Lower lobe of right lung (tissue), 2 donors: ENCODE measurements at regions not wholly inside any gene's neighbourhood (a gene's known extent, or its start where the extent isn't known, plus 50 kb on each side); places are given as distances from the start of the nearest gene placed in this dataset.
"Not testable (repeated sequence)": the region's sequence is repeated elsewhere in the genome, so short reads cannot be mapped to it uniquely, and the experiment has no call there.

Experiments
- ATAC-seq, 2 donors: fragments of 200-7000 bp; cut with Tn5 transposase; one replicate each; pipeline ENCODE4 v1.9.1; 2020 to 2022; ENCODE audit warnings: mild to moderate bottlenecking in 2 of 2, moderate library complexity in 2 of 2
- DNase-seq: peaks from one replicate; pipeline ENCODE4 v3.0.0-alpha.2; 2020
- H3K27ac ChIP-seq: fragments of 200-600 bp; one replicate; pipeline ENCODE4 v1.8.0; 2022
- H3K27me3 ChIP-seq: fragments of 200-600 bp; one replicate; pipeline ENCODE4 v1.8.0; 2022; ENCODE audit warnings: low read depth
- H3K36me3 ChIP-seq: fragments of 200-600 bp; one replicate; pipeline ENCODE4 v1.8.0; 2022; ENCODE audit warnings: mild to moderate bottlenecking
- H3K4me1 ChIP-seq: fragments of 200-600 bp; one replicate; pipeline ENCODE4 v1.8.0; 2022
- H3K4me3 ChIP-seq: fragments of 200-600 bp; one replicate; pipeline ENCODE4 v1.8.0; 2022; ENCODE audit warnings: mild to moderate bottlenecking
- H3K9me3 ChIP-seq: fragments of 200-600 bp; one replicate; pipeline ENCODE4 v1.8.0; 2022
- CTCF ChIP-seq: fragments of 200-600 bp; IDR thresholded peaks from one replicate; pipeline ENCODE4 v1.8.0; 2022; ENCODE audit warnings: antibody characterized with exemption, mild to moderate bottlenecking
- intact Hi-C: fragments of 100-400 bp; cut with DNase I; formaldehyde crosslinking; loops from one replicate; pipeline ENCODE4 v1.11.0; 2022
- donor health status: DM: no; HTN: yes; CAD: no; lungs with severe emphysema.

- ATAC-seq, result no peak
- Histone ChIP-seq H3K9me3 (no peaks in the 10 kb centered on the region), H3K4me3 (no peak overlapping the region), H3K27me3 (no peaks in the 10 kb centered on the region), H3K4me1 (no peaks in the 10 kb centered on the region), H3K27ac (no peak overlapping the region), H3K36me3 (no peaks in the 10 kb centered on the region)
- intact Hi-C loops, result no loop called here
- DNase-seq, result no peak
- TF ChIP-seq CTCF, result no peak
Observed at GRCh38 chr6:18640754-18641153, 253.6 kb downstream of the RNF144B start.

GRCh38 chr6:18654821-18655220, 267.7 kb downstream of the RNF144B start:
- no peaks in the 10 kb centered on the region for H3K9me3 ChIP-seq
- H3K27me3 ChIP-seq, result no peaks in the 10 kb centered on the region
- no peak overlapping the region for H3K4me3 ChIP-seq
- intact Hi-C loops, result no loop called here
- DNase-seq (no peak), ATAC-seq (no peak)
- no peaks in the 10 kb centered on the region for H3K36me3 ChIP-seq
- no peaks in the 10 kb centered on the region for H3K4me1 ChIP-seq
- no peak for TF ChIP-seq CTCF
- H3K27ac ChIP-seq, result no peak overlapping the region

- intact Hi-C loops, result no loop called here
- ATAC-seq (no peak), DNase-seq (no peak)
- H3K4me3 ChIP-seq, result no peak overlapping the region
- H3K4me1 ChIP-seq, result no peaks in the 10 kb centered on the region
- H3K27me3 ChIP-seq, result no peaks in the 10 kb centered on the region
- H3K9me3 ChIP-seq, result no peaks in the 10 kb centered on the region
- no peaks in the 10 kb centered on the region for H3K36me3 ChIP-seq
- no peak overlapping the region for H3K27ac ChIP-seq
- TF ChIP-seq CTCF, result no peak
Observed at GRCh38 chr6:18656506-18656905, 269.4 kb downstream of the RNF144B start.

GRCh38 chr6:18659994-18660393, 272.8 kb downstream of the RNF144B start:
- H3K27ac ChIP-seq, ATAC-seq, DNase-seq, H3K36me3 ChIP-seq, H3K4me1 ChIP-seq, H3K9me3 ChIP-seq, intact Hi-C loops, H3K27me3 ChIP-seq, H3K4me3 ChIP-seq: not testable (repeated sequence)

- H3K9me3 ChIP-seq, result no peaks in the 10 kb centered on the region
- intact Hi-C loops, result no loop called here
- DNase-seq (no peak), ATAC-seq (no peak)
- no peaks in the 10 kb centered on the region for H3K27me3 ChIP-seq
- no peak for TF ChIP-seq CTCF
- H3K36me3 ChIP-seq, result no peaks in the 10 kb centered on the region
- no peak overlapping the region for H3K4me3 ChIP-seq
- no peaks in the 10 kb centered on the region for H3K4me1 ChIP-seq
- no peak overlapping the region for H3K27ac ChIP-seq
Observed at GRCh38 chr6:18663011-18663410, 275.9 kb downstream of the RNF144B start.

GRCh38 chr6:18664401-18664800, 277.3 kb downstream of the RNF144B start:
- ATAC-seq (no peak), DNase-seq (no peak)
- Histone ChIP-seq H3K9me3 (no peaks in the 10 kb centered on the region), H3K36me3 (no peaks in the 10 kb centered on the region), H3K27me3 (no peaks in the 10 kb centered on the region), H3K4me3 (no peak overlapping the region), H3K4me1 (no peaks in the 10 kb centered on the region), H3K27ac (no peak overlapping the region)
- intact Hi-C loops, result no loop called here
- TF ChIP-seq CTCF, result no peak
